SK-N-SH (cell line): ENCODE measurements at regions not wholly inside any gene's neighbourhood (a gene's known extent, or its start where the extent isn't known, plus 50 kb on each side); places are given as distances from the start of the nearest gene placed in this dataset.

ENCODE experiments used
- GATA2 ChIP-seq: sonication (generic); formaldehyde crosslinking; IDR thresholded peaks from 2 replicates; pipeline ENCODE4 v1.5.0; 2020; ENCODE audit warnings: mild to moderate bottlenecking, missing genetic modification reagents
- JUND ChIP-seq: IDR thresholded peaks from 2 replicates; pipeline ENCODE4 v1.4.0; 2012
- MXI1 ChIP-seq: IDR thresholded peaks from 2 replicates; pipeline ENCODE4 v1.6.1; 2012; ENCODE audit warnings: mild to moderate bottlenecking, low read depth, low read length, improper control_type of control experiment
- NRF1 ChIP-seq: IDR thresholded peaks from 2 replicates; pipeline ENCODE4 v1.6.1; 2012; ENCODE audit warnings: low read depth, mild to moderate bottlenecking, low read length
- POLR2AphosphoS5 ChIP-seq: IDR thresholded peaks from 2 replicates; pipeline ENCODE4 v1.6.1; 2012; ENCODE audit warnings: low read depth, low read length
- TAF1 ChIP-seq: IDR thresholded peaks from 2 replicates; pipeline ENCODE4 v1.6.1; 2012; ENCODE audit warnings: low read depth, mild to moderate bottlenecking, low read length, moderate library complexity, borderline replicate concordance
- YY1 ChIP-seq: IDR thresholded peaks from 2 replicates; pipeline ENCODE4 v1.4.0; 2012; ENCODE audit warnings: low read depth, mild to moderate bottlenecking
- TF ChIP-seq, protein P1 (sequence below): fragments of 200-600 bp; sonication (generic); IDR thresholded peaks from 2 replicates; pipeline ENCODE4 v1.6.1; 2017; ENCODE audit warnings: antibody characterized with exemption, mild to moderate bottlenecking, moderate library complexity
- TF ChIP-seq, protein P2 (sequence below): IDR thresholded peaks from 2 replicates; pipeline ENCODE4 v1.4.0; 2012; ENCODE audit warnings: low read depth, borderline replicate concordance

DNA sequence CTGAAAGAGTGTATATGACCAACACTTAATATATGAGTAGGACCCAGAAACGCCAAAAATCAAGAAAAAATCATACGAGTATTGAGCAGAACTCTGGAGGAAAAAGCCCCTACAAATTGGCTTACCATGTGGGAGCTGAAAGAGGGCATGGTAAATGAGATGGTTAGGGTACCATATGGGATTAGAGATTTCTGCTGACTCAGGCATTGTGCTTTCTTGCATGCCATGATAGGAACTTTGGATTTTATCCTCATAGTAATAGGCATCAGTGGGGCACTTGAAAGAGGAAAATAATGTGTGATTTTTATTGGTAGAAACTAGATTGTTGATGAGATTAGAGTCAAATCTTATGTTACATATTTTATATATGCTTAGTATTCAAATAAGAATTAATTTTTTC, 271.1 kb downstream of the CBLN2 start:
- TF ChIP-seq JUND, result no peak
- TF ChIP-seq, protein P1, sequence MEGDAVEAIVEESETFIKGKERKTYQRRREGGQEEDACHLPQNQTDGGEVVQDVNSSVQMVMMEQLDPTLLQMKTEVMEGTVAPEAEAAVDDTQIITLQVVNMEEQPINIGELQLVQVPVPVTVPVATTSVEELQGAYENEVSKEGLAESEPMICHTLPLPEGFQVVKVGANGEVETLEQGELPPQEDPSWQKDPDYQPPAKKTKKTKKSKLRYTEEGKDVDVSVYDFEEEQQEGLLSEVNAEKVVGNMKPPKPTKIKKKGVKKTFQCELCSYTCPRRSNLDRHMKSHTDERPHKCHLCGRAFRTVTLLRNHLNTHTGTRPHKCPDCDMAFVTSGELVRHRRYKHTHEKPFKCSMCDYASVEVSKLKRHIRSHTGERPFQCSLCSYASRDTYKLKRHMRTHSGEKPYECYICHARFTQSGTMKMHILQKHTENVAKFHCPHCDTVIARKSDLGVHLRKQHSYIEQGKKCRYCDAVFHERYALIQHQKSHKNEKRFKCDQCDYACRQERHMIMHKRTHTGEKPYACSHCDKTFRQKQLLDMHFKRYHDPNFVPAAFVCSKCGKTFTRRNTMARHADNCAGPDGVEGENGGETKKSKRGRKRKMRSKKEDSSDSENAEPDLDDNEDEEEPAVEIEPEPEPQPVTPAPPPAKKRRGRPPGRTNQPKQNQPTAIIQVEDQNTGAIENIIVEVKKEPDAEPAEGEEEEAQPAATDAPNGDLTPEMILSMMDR, result no peak
- no peak for TF ChIP-seq POLR2AphosphoS5
- no peak for TF ChIP-seq GATA2 (CRISPR knock-in tag)
- no peak for TF ChIP-seq YY1
- TF ChIP-seq, protein P2, sequence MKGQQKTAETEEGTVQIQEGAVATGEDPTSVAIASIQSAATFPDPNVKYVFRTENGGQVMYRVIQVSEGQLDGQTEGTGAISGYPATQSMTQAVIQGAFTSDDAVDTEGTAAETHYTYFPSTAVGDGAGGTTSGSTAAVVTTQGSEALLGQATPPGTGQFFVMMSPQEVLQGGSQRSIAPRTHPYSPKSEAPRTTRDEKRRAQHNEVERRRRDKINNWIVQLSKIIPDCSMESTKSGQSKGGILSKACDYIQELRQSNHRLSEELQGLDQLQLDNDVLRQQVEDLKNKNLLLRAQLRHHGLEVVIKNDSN, result no peak
- no peak for TF ChIP-seq MXI1
- no peak for TF ChIP-seq NRF1
- no peak for TF ChIP-seq TAF1
